Osteoblast (primary cell): ENCODE measurements at regions not wholly inside any gene's neighbourhood (a gene's known extent, or its start where the extent isn't known, plus 50 kb on each side); places are given as distances from the start of the nearest gene placed in this dataset.
"Not testable (repeated sequence)": the region's sequence is repeated elsewhere in the genome, so short reads cannot be mapped to it uniquely, and the experiment has no call there.

Experiments used
- DNase-seq: peaks from one replicate; pipeline ENCODE4 v3.0.0; 2011; ENCODE audit warnings: low spot score, mixed read lengths; ENCODE audit not compliant: insufficient read length; ENCODE audit errors: missing footprints
- H2AFZ ChIP-seq: 2 replicates; pipeline ENCODE4 v1.6.0; 2011; ENCODE audit warnings: mild to moderate bottlenecking, low read length
- H3K27ac ChIP-seq: 2 replicates; pipeline ENCODE4 v1.5.1; 2011; ENCODE audit warnings: mild to moderate bottlenecking, low read depth, low read length, moderate library complexity
- H3K27me3 ChIP-seq: 2 replicates; pipeline ENCODE4 v1.6.0; 2012; ENCODE audit warnings: mild to moderate bottlenecking, control low read depth, inconsistent platforms, low read length, moderate library complexity; ENCODE audit not compliant: insufficient read depth
- H3K36me3 ChIP-seq: 2 replicates; pipeline ENCODE4 v1.5.1; 2011; ENCODE audit warnings: mild to moderate bottlenecking, low read length, control low read depth, moderate library complexity; ENCODE audit not compliant: insufficient read depth
- H3K4me1 ChIP-seq: 2 replicates; pipeline ENCODE4 v1.5.1; 2011; ENCODE audit warnings: mild to moderate bottlenecking, low read length, control low read depth, moderate library complexity; ENCODE audit not compliant: insufficient read depth
- H3K4me2 ChIP-seq: 2 replicates; pipeline ENCODE4 v1.6.0; 2011; ENCODE audit warnings: mild to moderate bottlenecking, low read length; ENCODE audit not compliant: insufficient read depth
- H3K4me3 ChIP-seq: fragments of 200-600 bp; sonication (generic); 3 replicates; pipeline ENCODE4 v1.5.1; 2012; ENCODE audit warnings: mild to moderate bottlenecking, low read length, inconsistent platforms; ENCODE audit not compliant: insufficient read depth
- H3K79me2 ChIP-seq: 2 replicates; pipeline ENCODE4 v1.6.0; 2012; ENCODE audit warnings: mild to moderate bottlenecking, low read length, control low read depth, inconsistent platforms; ENCODE audit not compliant: insufficient read depth
- H3K9me3 ChIP-seq: 2 replicates; pipeline ENCODE4 v1.5.1; 2011; ENCODE audit warnings: low read depth, low read length, control low read depth
- H4K20me1 ChIP-seq: 2 replicates; pipeline ENCODE4 v1.6.0; 2012; ENCODE audit warnings: mild to moderate bottlenecking, low read length, control low read depth; ENCODE audit not compliant: insufficient read depth
- CTCF ChIP-seq: IDR thresholded peaks from 2 replicates; pipeline ENCODE4 v1.5.1; 2011; ENCODE audit warnings: mild to moderate bottlenecking, low read depth, low read length, moderate library complexity; ENCODE audit errors: extremely low read depth

DNA sequence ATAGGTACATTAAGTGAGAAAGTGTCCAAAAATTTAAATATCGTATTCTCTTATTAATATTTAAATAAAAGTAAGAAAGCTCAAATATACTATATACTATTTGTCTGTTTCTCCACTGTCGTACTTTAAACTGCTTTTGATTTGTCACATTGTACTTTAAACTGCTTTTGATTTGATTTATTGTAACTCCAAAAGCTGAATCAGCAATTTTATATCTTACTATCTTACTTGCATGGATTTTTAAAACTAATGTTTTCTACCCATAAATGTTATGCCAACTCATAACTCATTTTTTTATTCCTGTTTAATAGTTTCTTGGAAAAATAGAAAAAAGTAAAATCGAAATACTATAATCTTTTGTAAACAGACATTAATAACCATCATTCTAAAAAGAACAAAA is 1128.2 kb upstream of the ACVR2A start:
- Histone ChIP-seq H3K4me2 (no peak overlapping the region), H3K79me2 (no peaks in the 10 kb centered on the region), H3K4me1 (no peaks in the 10 kb centered on the region), H3K9me3 (peaks cover 4% of the 10 kb centered on the region), H3K27me3 (no peaks in the 10 kb centered on the region), H4K20me1 (no peaks in the 10 kb centered on the region), H3K4me3 (no peak overlapping the region), H2AFZ (no peak overlapping the region), H3K36me3 (no peaks in the 10 kb centered on the region), H3K27ac (no peak overlapping the region)
- TF ChIP-seq CTCF, result no peak
- DNase-seq, result no peak

- H4K20me1 ChIP-seq, result no peaks in the 10 kb centered on the region
- TF ChIP-seq CTCF, result no peak
- H3K4me3 ChIP-seq, result no peak overlapping the region
- no peak overlapping the region for H3K27ac ChIP-seq
- no peaks in the 10 kb centered on the region for H3K9me3 ChIP-seq
- no peaks in the 10 kb centered on the region for H3K4me1 ChIP-seq
- H3K27me3 ChIP-seq, result no peaks in the 10 kb centered on the region
- no peak overlapping the region for H3K4me2 ChIP-seq
- no peaks in the 10 kb centered on the region for H3K79me2 ChIP-seq
- no peak overlapping the region for H2AFZ ChIP-seq
- no peaks in the 10 kb centered on the region for H3K36me3 ChIP-seq
- DNase-seq, result no peak
These were observed 1135.8 kb upstream of the ACVR2A start for GRCh38 chr2:146709004-146709403.

DNA sequence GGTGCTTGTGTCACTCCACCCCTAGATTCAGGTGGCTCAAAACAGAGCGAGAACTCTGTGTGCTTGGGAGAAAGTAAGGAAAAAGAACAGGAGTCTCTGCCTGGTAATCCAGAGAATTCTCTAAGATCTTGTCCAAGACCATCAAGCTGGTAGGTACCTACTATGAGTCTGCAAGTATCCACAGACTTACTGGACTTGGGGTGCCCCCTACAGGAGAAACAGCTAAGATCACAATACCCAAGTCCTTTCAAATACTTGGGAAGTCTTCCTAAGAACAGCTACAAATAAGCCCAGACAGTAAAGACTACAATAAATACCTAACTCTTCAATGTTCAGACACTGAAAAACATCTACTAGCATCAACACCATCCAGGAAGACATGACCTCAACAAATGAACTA is 1143.6 kb upstream of the ACVR2A start:
- H3K4me2 ChIP-seq, result no peak overlapping the region
- H3K27me3 ChIP-seq, result no peaks in the 10 kb centered on the region
- no peaks in the 10 kb centered on the region for H4K20me1 ChIP-seq
- H3K36me3 ChIP-seq, result no peaks in the 10 kb centered on the region
- H3K4me1 ChIP-seq, result no peaks in the 10 kb centered on the region
- no peak overlapping the region for H3K27ac ChIP-seq
- DNase-seq, result no peak
- no peak overlapping the region for H2AFZ ChIP-seq
- H3K4me3 ChIP-seq, result no peak overlapping the region
- H3K79me2 ChIP-seq, result no peaks in the 10 kb centered on the region
- no peak for TF ChIP-seq CTCF
- H3K9me3 ChIP-seq, result no peaks in the 10 kb centered on the region

- H3K27ac ChIP-seq, result no peak overlapping the region
- H3K4me3 ChIP-seq, result no peak overlapping the region
- H3K36me3 ChIP-seq, result no peaks in the 10 kb centered on the region
- no peaks in the 10 kb centered on the region for H3K79me2 ChIP-seq
- H4K20me1 ChIP-seq, result no peaks in the 10 kb centered on the region
- H3K4me1 ChIP-seq, result no peaks in the 10 kb centered on the region
- no peaks in the 10 kb centered on the region for H3K27me3 ChIP-seq
- no peaks in the 10 kb centered on the region for H3K9me3 ChIP-seq
- no peak for DNase-seq
- TF ChIP-seq CTCF, result no peak
- H3K4me2 ChIP-seq, result no peak overlapping the region
- H2AFZ ChIP-seq, result no peak overlapping the region
These were observed 1147.5 kb upstream of the ACVR2A start for GRCh38 chr2:146697307-146697706.

DNA sequence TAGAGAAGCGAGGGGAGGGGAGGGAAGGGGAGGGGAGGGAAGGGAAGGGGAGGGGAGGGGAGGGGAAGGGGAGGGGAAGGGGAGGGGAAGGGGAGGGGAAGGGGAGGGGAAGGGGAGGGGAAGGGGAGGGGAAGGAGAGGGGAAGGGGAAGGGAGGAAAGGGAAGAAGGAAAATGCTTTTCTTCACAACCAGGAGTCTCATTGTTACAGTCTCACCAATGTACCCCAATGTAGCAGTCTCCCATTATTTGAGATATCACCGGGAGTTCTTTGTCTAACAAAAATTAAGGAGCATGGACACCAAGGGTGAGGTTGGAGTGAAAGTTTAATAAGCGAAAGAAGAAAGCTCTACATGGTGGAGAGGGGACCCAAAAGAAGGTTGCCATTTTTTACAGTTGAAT is 1148.0 kb upstream of the ACVR2A start:
- not testable (repeated sequence) for H3K79me2 ChIP-seq, H3K4me3 ChIP-seq, H3K9me3 ChIP-seq, H3K36me3 ChIP-seq, H3K27ac ChIP-seq, H3K4me2 ChIP-seq, H2AFZ ChIP-seq, DNase-seq, H4K20me1 ChIP-seq, H3K27me3 ChIP-seq, H3K4me1 ChIP-seq
